Activated B cell treated with CpG ODN at 0.5 μM for 24 hours (primary cell): ENCODE measurements at regions not wholly inside any gene's neighbourhood (a gene's known extent, or its start where the extent isn't known, plus 50 kb on each side); places are given as distances from the start of the nearest gene placed in this dataset.

Source experiments
- ATAC-seq: fragments of 200-7000 bp; cut with Tn5 transposase; one replicate; pipeline ENCODE4 v1.10.0; 2021; ENCODE audit warnings: low read depth, mild to moderate bottlenecking, moderate library complexity
- CTCF ChIA-PET: fragments of 350-600 bp; sonication (Branson Sonifier 250); formaldehyde crosslinking; loops from one replicate; lab custom pipeline; 2021; ENCODE audit warnings: antibody characterized with exemption; lab: Charles Lee
- POLR2A ChIA-PET: fragments of 350-600 bp; sonication (Branson Sonifier 250); formaldehyde crosslinking; loops from one replicate; lab custom pipeline; 2021; ENCODE audit warnings: antibody characterized with exemption; lab: Charles Lee
- DNase-seq: peaks from one replicate; pipeline ENCODE4 v3.0.0; 2022
- H3K27ac Mint-ChIP-seq: one replicate; pipeline ENCODE4 v1.8.0; 2020; ENCODE audit warnings: mixed read lengths
- H3K27me3 Mint-ChIP-seq: one replicate; pipeline ENCODE4 v1.8.0; 2021; ENCODE audit warnings: mixed read lengths
- H3K36me3 Mint-ChIP-seq: one replicate; pipeline ENCODE4 v1.8.0; 2021; ENCODE audit warnings: low read depth, mixed read lengths
- H3K4me1 Mint-ChIP-seq: one replicate; pipeline ENCODE4 v1.8.0; 2021; ENCODE audit warnings: mixed read lengths
- H3K4me3 Mint-ChIP-seq: one replicate; pipeline ENCODE4 v1.8.0; 2020; ENCODE audit warnings: mild to moderate bottlenecking, mixed read lengths
- H3K9me3 Mint-ChIP-seq: one replicate; pipeline ENCODE4 v1.8.0; 2020; ENCODE audit warnings: mixed read lengths
- intact Hi-C: fragments of 100-400 bp; cut with micrococcal nuclease; formaldehyde crosslinking; loops from one replicate; pipeline ENCODE4 v1.15.1; 2024
- TF ChIP-seq, protein P1 (sequence below): fragments of 200-600 bp; IDR thresholded peaks from one replicate; pipeline ENCODE4 v1.8.0; 2022; ENCODE audit warnings: antibody characterized with exemption, mild to moderate bottlenecking

DNA sequence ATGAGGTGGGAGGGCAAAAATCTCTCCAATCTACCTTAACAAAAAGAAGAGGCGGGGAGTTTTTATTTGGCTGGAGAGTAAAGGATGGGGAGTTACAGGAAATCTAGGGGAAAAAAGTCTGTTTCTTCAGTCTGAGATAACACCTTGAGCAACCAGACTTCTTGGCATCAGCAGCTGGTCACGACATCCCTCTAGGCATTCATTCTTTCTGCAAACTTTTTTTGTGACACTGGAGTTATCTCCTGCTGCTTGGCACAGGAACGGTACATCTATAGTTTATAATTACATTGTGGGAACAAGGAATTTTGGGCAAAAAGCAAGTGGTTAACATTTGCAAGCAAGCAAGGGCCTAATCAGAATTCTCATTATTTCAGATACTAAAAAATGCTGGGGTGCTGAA, 50.6 kb upstream of the IFNGR1 start:
- DNase-seq (no peak), ATAC-seq (no peak)
- peaks cover 22% of the 10 kb centered on the region for H3K4me1 Mint-ChIP-seq
- H3K27me3 Mint-ChIP-seq = no peaks in the 10 kb centered on the region
- no peak overlapping the region for H3K4me3 Mint-ChIP-seq
- peaks cover 2% of the 10 kb centered on the region for H3K9me3 Mint-ChIP-seq
- H3K36me3 Mint-ChIP-seq = no peaks in the 10 kb centered on the region
- TF ChIP-seq, protein P1, sequence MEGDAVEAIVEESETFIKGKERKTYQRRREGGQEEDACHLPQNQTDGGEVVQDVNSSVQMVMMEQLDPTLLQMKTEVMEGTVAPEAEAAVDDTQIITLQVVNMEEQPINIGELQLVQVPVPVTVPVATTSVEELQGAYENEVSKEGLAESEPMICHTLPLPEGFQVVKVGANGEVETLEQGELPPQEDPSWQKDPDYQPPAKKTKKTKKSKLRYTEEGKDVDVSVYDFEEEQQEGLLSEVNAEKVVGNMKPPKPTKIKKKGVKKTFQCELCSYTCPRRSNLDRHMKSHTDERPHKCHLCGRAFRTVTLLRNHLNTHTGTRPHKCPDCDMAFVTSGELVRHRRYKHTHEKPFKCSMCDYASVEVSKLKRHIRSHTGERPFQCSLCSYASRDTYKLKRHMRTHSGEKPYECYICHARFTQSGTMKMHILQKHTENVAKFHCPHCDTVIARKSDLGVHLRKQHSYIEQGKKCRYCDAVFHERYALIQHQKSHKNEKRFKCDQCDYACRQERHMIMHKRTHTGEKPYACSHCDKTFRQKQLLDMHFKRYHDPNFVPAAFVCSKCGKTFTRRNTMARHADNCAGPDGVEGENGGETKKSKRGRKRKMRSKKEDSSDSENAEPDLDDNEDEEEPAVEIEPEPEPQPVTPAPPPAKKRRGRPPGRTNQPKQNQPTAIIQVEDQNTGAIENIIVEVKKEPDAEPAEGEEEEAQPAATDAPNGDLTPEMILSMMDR = no peak
- intact Hi-C loops = loop anchor here (5.0 kb wide), 3 partner anchors 162 to 317 kb away; no protein-coding TSS in a partner anchor
- ChIA-PET POLR2A (no interaction called here), CTCF (interaction anchor here (0.8 to 3.7 kb wide), 4 partner anchors 12 to 372 kb away, joined by 3 to 43 read pairs (median 18); no protein-coding TSS in a partner anchor)
- no peak overlapping the region for H3K27ac Mint-ChIP-seq

DNA sequence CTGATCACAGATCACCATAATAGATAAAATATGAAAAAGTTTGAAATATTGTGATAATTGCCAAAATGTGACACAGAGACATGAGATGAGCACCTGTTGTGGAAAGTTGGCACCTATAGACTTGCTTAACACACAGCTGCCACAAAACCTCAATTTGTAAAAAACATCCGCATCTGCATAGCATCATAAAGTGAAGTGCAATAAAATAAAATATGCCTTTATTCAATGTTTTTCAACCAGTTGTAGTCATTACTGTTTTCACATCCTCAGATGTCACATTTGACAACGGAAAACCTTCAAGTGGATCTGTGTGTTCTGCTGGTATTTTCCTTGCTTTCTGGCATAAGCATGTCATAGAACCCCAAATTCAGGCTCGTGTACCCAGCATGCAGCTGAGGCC, 50.2 kb upstream of the IFNGR1 start:
- CTCF ChIA-PET = interaction anchor here (3.7 kb wide), 1 partner anchor 174 kb away, joined by 30 read pairs; no protein-coding TSS in a partner anchor
- Mint-ChIP-seq H3K27me3 (no peaks in the 10 kb centered on the region), H3K36me3 (no peaks in the 10 kb centered on the region), H3K4me3 (no peak overlapping the region), H3K27ac (no peak overlapping the region), H3K9me3 (peaks cover 2% of the 10 kb centered on the region), H3K4me1 (peaks cover 22% of the 10 kb centered on the region)
- intact Hi-C loops = no loop called here
- TF ChIP-seq, protein P1 = no peak
- DNase-seq (no peak), ATAC-seq (no peak)
- POLR2A ChIA-PET = no interaction called here
